ENCODE measurements at regions not wholly inside any gene's neighbourhood (a gene's known extent, or its start where the extent isn't known, plus 50 kb on each side); places are given as distances from the start of the nearest gene placed in this dataset.
A peak's percentile ranks its signal among the peaks of the same experiment; 100 is the strongest.

DNA sequence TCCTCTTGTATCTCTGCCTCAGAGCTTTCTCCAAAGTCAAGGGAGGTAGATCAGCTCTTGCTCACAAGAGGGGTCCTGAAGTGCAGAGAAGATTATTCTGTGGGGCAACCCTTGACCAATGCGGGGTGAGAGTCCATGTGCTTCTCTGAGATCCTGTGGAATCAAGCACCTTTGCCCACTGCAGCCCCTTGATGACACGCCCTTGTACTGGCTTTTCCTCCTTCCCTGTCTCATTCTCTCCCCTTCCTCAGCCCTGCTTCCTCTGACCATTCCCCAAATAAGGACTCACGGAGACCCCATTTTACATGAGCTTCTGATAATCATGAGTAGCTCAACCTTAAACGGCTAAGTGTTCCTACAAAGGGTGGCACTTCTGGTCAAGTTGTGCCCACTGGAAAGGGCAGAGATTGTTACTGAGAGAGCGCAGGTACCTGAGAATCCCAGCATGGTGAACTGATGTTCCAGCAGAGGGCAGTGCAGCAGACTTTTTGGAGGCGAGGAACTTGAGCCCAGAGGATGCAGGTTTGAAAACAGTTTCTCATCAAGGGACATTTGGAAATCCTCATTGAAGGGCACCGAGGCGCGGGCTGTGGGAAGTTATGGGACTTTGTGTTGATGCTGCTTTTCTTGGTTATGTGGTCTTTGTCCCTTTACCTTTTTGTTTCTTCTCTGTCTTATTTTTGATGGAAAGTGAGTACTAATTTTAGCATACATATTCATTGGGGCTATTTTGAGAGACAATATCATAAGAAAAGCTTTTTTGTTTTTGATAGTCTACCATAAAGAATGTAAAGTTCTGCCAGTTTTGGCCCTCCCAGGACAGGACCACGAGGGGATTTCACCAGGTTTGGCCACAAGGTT lies 201.3 kb downstream of the RBM46 start:
- TF ChIP-seq EZH2 (IDR thresholded peaks at IDR 0.05; ENCODE audit: borderline replicate concordance) = no peak
- TF ChIP-seq EZH2phosphoT487 (IDR thresholded peaks at IDR 0.05; ENCODE audit: low read depth, severe bottlenecking, unreplicated experiment) = no peak
- TF ChIP-seq, protein P1, sequence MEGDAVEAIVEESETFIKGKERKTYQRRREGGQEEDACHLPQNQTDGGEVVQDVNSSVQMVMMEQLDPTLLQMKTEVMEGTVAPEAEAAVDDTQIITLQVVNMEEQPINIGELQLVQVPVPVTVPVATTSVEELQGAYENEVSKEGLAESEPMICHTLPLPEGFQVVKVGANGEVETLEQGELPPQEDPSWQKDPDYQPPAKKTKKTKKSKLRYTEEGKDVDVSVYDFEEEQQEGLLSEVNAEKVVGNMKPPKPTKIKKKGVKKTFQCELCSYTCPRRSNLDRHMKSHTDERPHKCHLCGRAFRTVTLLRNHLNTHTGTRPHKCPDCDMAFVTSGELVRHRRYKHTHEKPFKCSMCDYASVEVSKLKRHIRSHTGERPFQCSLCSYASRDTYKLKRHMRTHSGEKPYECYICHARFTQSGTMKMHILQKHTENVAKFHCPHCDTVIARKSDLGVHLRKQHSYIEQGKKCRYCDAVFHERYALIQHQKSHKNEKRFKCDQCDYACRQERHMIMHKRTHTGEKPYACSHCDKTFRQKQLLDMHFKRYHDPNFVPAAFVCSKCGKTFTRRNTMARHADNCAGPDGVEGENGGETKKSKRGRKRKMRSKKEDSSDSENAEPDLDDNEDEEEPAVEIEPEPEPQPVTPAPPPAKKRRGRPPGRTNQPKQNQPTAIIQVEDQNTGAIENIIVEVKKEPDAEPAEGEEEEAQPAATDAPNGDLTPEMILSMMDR (IDR thresholded peaks at IDR 0.05; ENCODE audit: poor library complexity) = peak; percentile 75

DNA sequence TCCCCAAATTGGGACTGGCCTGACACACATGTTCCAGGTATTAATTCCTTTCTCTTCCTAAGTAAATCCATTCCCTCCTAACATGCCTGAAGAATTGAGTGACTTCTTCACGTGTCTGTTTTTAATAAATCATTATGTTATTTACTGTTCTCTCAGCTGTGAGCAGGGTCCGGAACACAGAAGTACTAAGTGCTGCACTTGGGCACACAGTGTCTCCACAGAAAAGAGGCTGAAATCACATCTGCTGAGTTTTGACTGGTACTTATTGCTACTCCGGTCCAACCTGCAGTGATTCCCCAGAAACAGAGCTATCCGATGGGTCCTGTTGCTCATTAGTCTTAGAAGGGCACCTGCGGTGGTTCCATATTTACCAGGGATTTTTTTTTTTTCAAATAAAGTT lies 202.6 kb downstream of the RBM46 start:
- no peaks in the 10 kb centered on the region for H3K36me3 ChIP-seq (replicated peaks; ENCODE audit: insufficient read depth, low read depth)
- TF ChIP-seq, protein P1 (IDR thresholded peaks at IDR 0.05; ENCODE audit: poor library complexity) = no peak
- TF ChIP-seq EZH2phosphoT487 (IDR thresholded peaks at IDR 0.05; ENCODE audit: low read depth, severe bottlenecking, unreplicated experiment) = no peak
- TF ChIP-seq EZH2 (IDR thresholded peaks at IDR 0.05; ENCODE audit: borderline replicate concordance) = no peak
- 87% methylated on average over 5 of the region's 5 CpGs for WGBS (ENCODE audit: low lambda C conversion rate, missing lambda C conversion rate)

More for the DNA sequence above, 201.3 kb downstream of the RBM46 start:
- H3K9me3 ChIP-seq (ENCODE audit: low read depth) = no peaks in the 10 kb centered on the region
- no peaks in the 10 kb centered on the region for H3K9me2 ChIP-seq (replicated peaks; ENCODE audit: insufficient read depth)
- no peaks in the 10 kb centered on the region for H3K27me3 ChIP-seq
- H3K4me2 ChIP-seq = no peak overlapping the region
- WGBS (ENCODE audit: low lambda C conversion rate, missing lambda C conversion rate) = 29% methylated on average over 10 of the region's 10 CpGs
- H4K20me1 ChIP-seq (ENCODE audit: insufficient read depth, poor library complexity, severe bottlenecking) = no peaks in the 10 kb centered on the region
- DNase-seq (ENCODE audit: low spot score) = peak; percentile 76
- no peaks in the 10 kb centered on the region for H3K79me2 ChIP-seq
- H3K4me1 ChIP-seq (ENCODE audit: insufficient read depth) = no peaks in the 10 kb centered on the region
- H3K27ac ChIP-seq = no peak overlapping the region
- H3K36me3 ChIP-seq (replicated peaks; ENCODE audit: insufficient read depth, low read depth) = no peaks in the 10 kb centered on the region
- H2AFZ ChIP-seq = peak overlapping the region; percentile 46
- no peak overlapping the region for H3K4me3 ChIP-seq

DNA sequence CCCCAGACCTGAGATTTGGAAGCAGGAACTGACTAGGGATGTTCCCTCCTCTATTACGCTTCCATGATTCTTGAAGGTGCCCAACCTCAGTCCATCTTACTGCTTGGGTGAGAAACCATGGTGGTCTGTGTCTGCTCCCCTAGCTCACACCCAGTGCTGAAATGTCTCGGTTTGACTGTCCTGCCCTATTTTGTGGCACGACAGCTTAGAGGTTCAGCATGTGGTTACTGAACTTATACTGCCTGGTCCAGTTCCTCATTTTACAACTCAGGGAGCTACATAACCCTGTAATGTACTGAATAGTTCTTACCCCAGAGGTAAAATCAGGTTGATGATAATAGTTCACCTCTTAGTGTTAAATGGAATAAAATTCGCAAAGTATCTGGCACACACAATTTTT lies 203.1 kb downstream of the RBM46 start:
- Histone ChIP-seq H4K20me1 (ENCODE audit: insufficient read depth, poor library complexity, severe bottlenecking) (no peaks in the 10 kb centered on the region), H3K4me3 (no peak overlapping the region), H2AFZ (no peak overlapping the region), H3K9me2 (replicated peaks; ENCODE audit: insufficient read depth) (no peaks in the 10 kb centered on the region), H3K4me2 (no peak overlapping the region), H3K36me3 (replicated peaks; ENCODE audit: insufficient read depth, low read depth) (no peaks in the 10 kb centered on the region), H3K27me3 (no peaks in the 10 kb centered on the region), H3K27ac (no peak overlapping the region), H3K9me3 (ENCODE audit: low read depth) (no peaks in the 10 kb centered on the region), H3K79me2 (no peaks in the 10 kb centered on the region), H3K4me1 (ENCODE audit: insufficient read depth) (no peaks in the 10 kb centered on the region)
- DNase-seq (ENCODE audit: low spot score) = no peak
- no peak for TF ChIP-seq EZH2 (IDR thresholded peaks at IDR 0.05; ENCODE audit: borderline replicate concordance)
- TF ChIP-seq EZH2phosphoT487 (IDR thresholded peaks at IDR 0.05; ENCODE audit: low read depth, severe bottlenecking, unreplicated experiment) = no peak
- TF ChIP-seq, protein P1 (IDR thresholded peaks at IDR 0.05; ENCODE audit: poor library complexity) = no peak
- 90% methylated on average over 4 of the region's 4 CpGs for WGBS (ENCODE audit: low lambda C conversion rate, missing lambda C conversion rate)

More for the DNA sequence above, 202.6 kb downstream of the RBM46 start:
- no peak overlapping the region for H3K4me3 ChIP-seq
- no peak for DNase-seq (ENCODE audit: low spot score)
- H2AFZ ChIP-seq = no peak overlapping the region
- no peaks in the 10 kb centered on the region for H3K27me3 ChIP-seq
- H3K9me2 ChIP-seq (replicated peaks; ENCODE audit: insufficient read depth) = no peaks in the 10 kb centered on the region
- H3K79me2 ChIP-seq = no peaks in the 10 kb centered on the region
- no peaks in the 10 kb centered on the region for H3K4me1 ChIP-seq (ENCODE audit: insufficient read depth)
- no peak overlapping the region for H3K4me2 ChIP-seq
- H4K20me1 ChIP-seq (ENCODE audit: insufficient read depth, poor library complexity, severe bottlenecking) = no peaks in the 10 kb centered on the region
- H3K9me3 ChIP-seq (ENCODE audit: low read depth) = no peaks in the 10 kb centered on the region
- H3K27ac ChIP-seq = no peak overlapping the region

Data from hepatocyte (in vitro differentiated cells).